HG02884 (cell line): ENCODE measurements at regions not wholly inside any gene's neighbourhood (a gene's known extent, or its start where the extent isn't known, plus 50 kb on each side); places are given as distances from the start of the nearest gene placed in this dataset.
"Not testable (repeated sequence)": the region's sequence is repeated elsewhere in the genome, so short reads cannot be mapped to it uniquely, and the experiment has no call there.

Source experiments
- ATAC-seq: cut with Tn5 transposase; IDR thresholded peaks from one replicate; pipeline ENCODE4 v1.9.1; 2021; ENCODE audit warnings: mild to moderate bottlenecking, moderate library complexity; ENCODE audit not compliant: unreplicated experiment

- ATAC-seq, result no peak
These were observed 191.7 kb downstream of the CRLF2 start for GRCh38 chrX:1020634-1021166.

GRCh38 chrX:1016926-1017325 lies 195.5 kb downstream of the CRLF2 start:
- not testable (repeated sequence) for ATAC-seq

GRCh38 chrX:1016281-1016680 lies 196.2 kb downstream of the CRLF2 start:
- ATAC-seq, result not testable (repeated sequence)

GRCh38 chrX:1012678-1013300 lies 199.7 kb downstream of the CRLF2 start:
- no peak for ATAC-seq

GRCh38 chrX:1011691-1012283 lies 200.7 kb downstream of the CRLF2 start:
- no peak for ATAC-seq

- no peak for ATAC-seq
These were observed 202.7 kb downstream of the CRLF2 start for GRCh38 chrX:1009771-1010170.

GRCh38 chrX:1006156-1006730 lies 206.2 kb downstream of the CRLF2 start:
- no peak for ATAC-seq

GRCh38 chrX:1002611-1003010 lies 209.8 kb downstream of the CRLF2 start:
- ATAC-seq, result no peak

- ATAC-seq, result no peak
These were observed 214.8 kb downstream of the CRLF2 start for GRCh38 chrX:997631-998137.

GRCh38 chrX:994780-995179 lies 217.7 kb downstream of the CRLF2 start:
- no peak for ATAC-seq

- peak; percentile 97 for ATAC-seq
These were observed 222.4 kb downstream of the CRLF2 start for GRCh38 chrX:989959-990510.

GRCh38 chrX:988530-988929 lies 223.9 kb downstream of the CRLF2 start:
- not testable (repeated sequence) for ATAC-seq

GRCh38 chrX:981791-982626 lies 230.4 kb downstream of the CRLF2 start:
- ATAC-seq, result no peak

GRCh38 chrX:980587-981235 lies 231.7 kb downstream of the CRLF2 start:
- no peak for ATAC-seq

- ATAC-seq, result not testable (repeated sequence)
These were observed 233.3 kb downstream of the CRLF2 start for GRCh38 chrX:979127-979526.

GRCh38 chrX:973010-973632 lies 239.3 kb downstream of the CRLF2 start:
- ATAC-seq, result no peak

- ATAC-seq, result no peak
These were observed 244.1 kb downstream of the CRLF2 start for GRCh38 chrX:968148-968965.

GRCh38 chrX:966396-967070 lies 245.9 kb downstream of the CRLF2 start:
- no peak for ATAC-seq
